GM12873 (cell line): ENCODE measurements at regions not wholly inside any gene's neighbourhood (a gene's known extent, or its start where the extent isn't known, plus 50 kb on each side); places are given as distances from the start of the nearest gene placed in this dataset.

Experiments
- CTCF ChIP-seq: IDR thresholded peaks from 2 replicates; pipeline ENCODE4 v1.5.1; 2012; ENCODE audit warnings: low read depth, mild to moderate bottlenecking, moderate library complexity, low read length, control low read depth; ENCODE audit not compliant: insufficient read depth; ENCODE audit errors: missing control alignments

- TF ChIP-seq CTCF: no peak
Observed at GRCh38 chr1:60428127-60428526, 354.6 kb upstream of the C1orf87 start.

DNA sequence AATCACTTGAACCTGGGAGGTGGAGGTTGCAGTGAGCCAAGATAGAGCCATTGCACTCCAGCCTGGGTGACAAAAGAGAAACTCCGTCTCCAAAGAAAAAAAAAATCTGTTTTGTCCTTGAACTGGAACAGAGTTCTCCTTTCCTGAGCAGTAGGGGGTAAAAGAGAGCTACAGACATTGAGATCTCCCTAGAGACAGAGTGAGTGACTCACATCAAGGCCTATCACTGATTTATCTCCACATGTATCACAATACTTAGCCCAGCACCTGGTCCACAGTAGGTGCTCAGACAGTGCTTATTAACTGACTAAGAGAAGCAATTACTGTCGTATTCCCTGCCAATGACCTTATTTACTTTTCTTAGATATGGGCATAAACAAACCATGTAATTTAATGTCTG is 354.1 kb upstream of the C1orf87 start:
- TF ChIP-seq CTCF: no peak

DNA sequence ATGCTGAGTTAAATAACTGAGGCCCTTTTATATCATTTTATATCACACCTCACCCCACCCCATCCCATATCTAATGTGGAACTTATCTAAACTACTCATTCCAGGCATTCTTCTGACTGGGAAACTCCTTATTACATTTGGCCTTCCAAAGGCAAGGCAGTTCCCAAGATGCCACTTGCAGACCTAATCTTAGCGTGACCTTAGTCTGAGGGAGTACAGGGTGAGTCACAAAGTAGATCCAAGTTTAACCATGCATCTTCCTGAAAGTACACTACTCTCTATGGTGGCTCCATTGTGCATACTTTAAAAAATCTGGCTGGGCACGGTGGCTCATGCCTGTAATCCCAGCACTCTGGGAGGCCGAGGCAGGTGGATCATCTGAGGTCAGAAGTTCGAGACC is 353.6 kb upstream of the C1orf87 start:
- TF ChIP-seq CTCF: no peak

DNA sequence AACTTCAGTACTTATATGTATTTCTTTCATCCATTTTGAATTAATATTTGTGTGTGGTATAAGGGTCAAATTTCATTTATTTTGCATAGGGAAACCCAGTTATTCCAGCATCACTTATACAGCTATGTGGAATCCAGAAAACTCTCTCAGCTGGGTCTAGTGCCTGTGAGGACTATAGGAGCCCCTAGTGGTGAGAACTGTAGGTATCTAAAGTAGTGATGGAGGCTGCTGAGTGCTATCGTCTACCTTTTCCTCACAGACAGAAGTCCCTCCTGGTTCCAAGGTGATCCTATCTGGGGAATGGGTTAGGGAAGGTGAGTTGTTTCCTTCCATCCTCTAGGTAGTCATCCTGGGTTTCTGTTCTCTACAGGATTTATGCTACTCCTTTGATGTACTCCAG is 352.0 kb upstream of the C1orf87 start:
- peak; percentile 56 for TF ChIP-seq CTCF

- TF ChIP-seq CTCF: no peak
Observed at GRCh38 chr1:60423146-60423780, 349.7 kb upstream of the C1orf87 start.

DNA sequence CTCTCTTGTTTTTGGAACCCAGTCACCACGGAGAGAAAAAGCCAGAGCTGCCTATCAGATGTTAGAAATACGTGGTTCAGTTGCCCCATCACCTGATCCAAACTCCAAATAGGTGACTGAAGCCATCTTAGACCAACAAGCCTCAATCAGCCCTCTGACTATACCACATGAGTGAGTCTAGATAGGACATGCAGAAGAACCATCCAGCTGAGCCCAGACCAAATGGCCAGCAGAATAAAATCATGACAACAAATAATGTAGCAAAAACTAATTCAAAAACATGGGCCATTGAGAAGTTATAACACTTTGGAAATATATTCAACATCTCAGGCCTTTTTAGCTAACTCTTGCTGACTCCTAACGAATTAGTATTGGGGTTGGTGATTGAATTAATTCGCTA is 348.4 kb upstream of the C1orf87 start:
- TF ChIP-seq CTCF: no peak

- no peak for TF ChIP-seq CTCF
Observed at GRCh38 chr1:60419023-60419422, 345.5 kb upstream of the C1orf87 start.
